ENCODE measurements at regions not wholly inside any gene's neighbourhood (a gene's known extent, or its start where the extent isn't known, plus 50 kb on each side); places are given as distances from the start of the nearest gene placed in this dataset.

- TF ChIP-seq CTCF (IDR thresholded peaks at IDR 0.05) (no peak), POLR2A (IDR thresholded peaks at IDR 0.05) (no peak), EP300 (IDR thresholded peaks at IDR 0.05) (no peak)
These were observed 179.6 kb downstream of the AIPL1 start for GRCh38 chr17:6255322-6255721.
